K562 (cell line): ENCODE measurements at regions not wholly inside any gene's neighbourhood (a gene's known extent, or its start where the extent isn't known, plus 50 kb on each side); places are given as distances from the start of the nearest gene placed in this dataset.

ENCODE experiments used
- ATAC-seq: fragments of 200-7000 bp; cut with Tn5 transposase; 3 replicates; pipeline ENCODE4 v1.9.1; 2020; ENCODE audit warnings: moderate library complexity
- BruUV-seq: library from RNA; stranded (reverse); fragments of 400-500 nt; replicated peaks from 2 replicates; lab custom pipeline; 2021; lab: Mats Ljungman, UMichigan
- CTCF ChIA-PET: fragments of 300-600 bp; formaldehyde crosslinking; extraction: SDS; loops from one replicate; lab custom pipeline; 2021; ENCODE audit warnings: low intra/inter-chr PET ratio; lab: Yijun Ruan, JAX
- POLR2A ChIA-PET: fragments of 300-600, 350-650 bp; sonication (Branson Sonifier 250); formaldehyde crosslinking; extraction: SDS; loops from one replicate; lab custom pipeline; 2021; ENCODE audit warnings: antibody characterized with exemption, inconsistent platforms; lab: Yijun Ruan, JAX
- DNase-seq, 4 experiments: peaks; one replicate each; pipeline versions ENCODE4 v3.0.0 to v3.0.0-alpha.2; 2011 to 2018; ENCODE audit warnings: low spot score in 3 of 4, mixed read lengths in 3 of 4; ENCODE audit errors: extremely low read depth in 1 of 4
- FAIRE-seq: peaks from 2 replicates; lab custom pipeline; 2011; peaks lifted over from hg19 to GRCh38; lab: Jason Lieb, UNC
- H2AFZ ChIP-seq: 2 replicates; pipeline ENCODE4 v1.6.0; 2011; ENCODE audit warnings: low read depth, low read length, control low read depth, inconsistent platforms
- H3K27ac ChIP-seq: fragments of 200-600 bp; 3 replicates; pipeline ENCODE4 v1.8.0; 2011; ENCODE audit warnings: low read depth, mild to moderate bottlenecking, control low read depth, inconsistent platforms, low read length, moderate library complexity, mixed read lengths; ENCODE audit errors: extremely low read depth
- H3K27me3 ChIP-seq, 2 experiments: fragments of 300-600 bp in 1 of 2; 2 replicates in 1 of 2; 3 replicates in 1 of 2; pipeline versions ENCODE4 v1.6.0 to v1.8.0; 2011; ENCODE audit warnings: inconsistent platforms in 2 of 2, low read length in 2 of 2, mild to moderate bottlenecking in 1 of 2, mixed read lengths in 1 of 2, moderate library complexity in 1 of 2; ENCODE audit not compliant: control insufficient read depth in 2 of 2, insufficient read depth in 2 of 2
- H3K36me3 ChIP-seq: fragments of 300-600 bp; 3 replicates; pipeline ENCODE4 v1.8.0; 2011; ENCODE audit warnings: mild to moderate bottlenecking, low read length, inconsistent platforms; ENCODE audit not compliant: control insufficient read depth, insufficient read depth
- H3K4me1 ChIP-seq, 2 experiments: fragments of 200-600 bp in 1 of 2; replicated peaks in 1 of 2; 2 replicates in 1 of 2; 3 replicates in 1 of 2; pipeline versions ENCODE4 v1.5.1 to v1.8.0; 2011; ENCODE audit warnings: inconsistent platforms in 2 of 2, low read length in 2 of 2, mild to moderate bottlenecking in 1 of 2, mixed read lengths in 1 of 2, moderate library complexity in 1 of 2; ENCODE audit not compliant: control insufficient read depth in 2 of 2, insufficient read depth in 2 of 2
- H3K4me2 ChIP-seq: 2 replicates; pipeline ENCODE4 v1.6.1; 2011; ENCODE audit warnings: low read length, control low read depth, inconsistent platforms, mixed read lengths; ENCODE audit not compliant: insufficient read depth
- H3K4me3 ChIP-seq: fragments of 200-600 bp; sonication (generic), shearing (Covaris generic); 2 replicates; pipeline ENCODE4 v1.5.1; 2016; ENCODE audit warnings: control low read depth, inconsistent platforms
- H3K79me2 ChIP-seq: fragments of 200-600 bp; 3 replicates; pipeline ENCODE4 v1.8.0; 2011; ENCODE audit warnings: low read length, inconsistent platforms; ENCODE audit not compliant: control insufficient read depth, insufficient read depth
- H3K9ac ChIP-seq, 2 experiments: 2 replicates each; pipeline versions ENCODE4 v1.6.0 to v1.6.1; 2011; ENCODE audit warnings: low read depth in 2 of 2, low read length in 2 of 2, control low read depth in 1 of 2, inconsistent platforms in 1 of 2, mild to moderate bottlenecking in 1 of 2, mixed read lengths in 1 of 2; ENCODE audit not compliant: insufficient read depth in 1 of 2
- H3K9me1 ChIP-seq: one replicate; pipeline ENCODE4 v1.6.0; 2011; ENCODE audit warnings: inconsistent platforms, mild to moderate bottlenecking, low read length, moderate library complexity; ENCODE audit not compliant: control insufficient read depth, insufficient read depth
- H3K9me3 ChIP-seq: replicated peaks from 2 replicates; pipeline ENCODE4 v1.5.1; 2011; ENCODE audit warnings: low read depth, low read length, inconsistent platforms; ENCODE audit not compliant: control insufficient read depth, insufficient read depth
- H4K20me1 ChIP-seq: replicated peaks from 2 replicates; pipeline ENCODE4 v1.6.1; 2011; ENCODE audit warnings: low read length, inconsistent platforms, mixed read lengths; ENCODE audit not compliant: control insufficient read depth, insufficient read depth
- CEBPG ChIP-seq, 3 experiments: fragments of 200-800 bp in 1 of 3; sonication (Bioruptor generic) in 1 of 3; sonication (generic) in 1 of 3; formaldehyde crosslinking in 1 of 3; IDR thresholded peaks in 2 of 3; conservative IDR thresholded peaks in 1 of 3; 2 replicates each; pipeline versions ENCODE4 v1.6.1 to v1.8.0; 2016 to 2022; ENCODE audit warnings: missing compliant biosample characterization in 2 of 3, missing genetic modification characterization in 2 of 3, mild to moderate bottlenecking in 1 of 3, missing genetic modification reagents in 1 of 3
- DEAF1 ChIP-seq: fragments of 450-650 bp; formaldehyde crosslinking; IDR thresholded peaks from 2 replicates; pipeline ENCODE4 v1.4.0; 2020; ENCODE audit warnings: mild to moderate bottlenecking, moderate library complexity
- ZBTB49 ChIP-seq: sonication (generic); formaldehyde crosslinking; IDR thresholded peaks from 2 replicates; pipeline ENCODE4 v1.8.0; 2022; ENCODE audit warnings: missing genetic modification reagents, mild to moderate bottlenecking, borderline replicate concordance
- WGBS: fragments of 100-300 bp; shearing (Covaris generic); methylation state at CpG from one replicate; pipeline ENCODE4 v1.1.6; 2016; ENCODE audit warnings: low coverage, mixed read lengths; ENCODE audit not compliant: insufficient coverage; ENCODE audit errors: missing lambda C conversion rate; 5-methylcytosine and 5-hydroxymethylcytosine counted together
- in situ Hi-C: fragments of 300-500 bp; cut with MboI; formaldehyde crosslinking; loops from 4 replicates; pipeline ENCODE4 v1.15.0; 2018; ENCODE audit warnings: inconsistent platforms, mixed read lengths
- intact Hi-C: fragments of 100-400 bp; cut with micrococcal nuclease; formaldehyde crosslinking; loops from 2 replicates; pipeline ENCODE4 v1.14.2; 2022
- TF ChIP-seq, protein P1 (sequence below), 2 experiments: fragments of 450-650 bp; IDR thresholded peaks; 2 replicates each; pipeline ENCODE4 v1.6.1; 2016

GRCh38 chr5:96222129-96222528 lies 210.9 kb downstream of the PCSK1 start (continued):
- TF ChIP-seq ZBTB49 (CRISPR knock-in tag), result no peak
- TF ChIP-seq, protein P1, sequence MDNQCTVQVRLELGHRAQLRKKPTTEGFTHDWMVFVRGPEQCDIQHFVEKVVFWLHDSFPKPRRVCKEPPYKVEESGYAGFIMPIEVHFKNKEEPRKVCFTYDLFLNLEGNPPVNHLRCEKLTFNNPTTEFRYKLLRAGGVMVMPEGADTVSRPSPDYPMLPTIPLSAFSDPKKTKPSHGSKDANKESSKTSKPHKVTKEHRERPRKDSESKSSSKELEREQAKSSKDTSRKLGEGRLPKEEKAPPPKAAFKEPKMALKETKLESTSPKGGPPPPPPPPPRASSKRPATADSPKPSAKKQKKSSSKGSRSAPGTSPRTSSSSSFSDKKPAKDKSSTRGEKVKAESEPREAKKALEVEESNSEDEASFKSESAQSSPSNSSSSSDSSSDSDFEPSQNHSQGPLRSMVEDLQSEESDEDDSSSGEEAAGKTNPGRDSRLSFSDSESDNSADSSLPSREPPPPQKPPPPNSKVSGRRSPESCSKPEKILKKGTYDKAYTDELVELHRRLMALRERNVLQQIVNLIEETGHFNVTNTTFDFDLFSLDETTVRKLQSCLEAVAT (IDR thresholded peaks at IDR 0.05), result no peak

- Histone ChIP-seq H3K27ac (no peak overlapping the region), H3K36me3 (no peaks in the 10 kb centered on the region), H4K20me1 (no peaks in the 10 kb centered on the region), H3K79me2 (no peaks in the 10 kb centered on the region), H3K9me3 (no peaks in the 10 kb centered on the region), H3K9me1 (no peaks in the 10 kb centered on the region), H3K4me1 (no peaks in the 10 kb centered on the region), H3K9ac (no peak overlapping the region), H2AFZ (no peak overlapping the region), H3K4me2 (no peak overlapping the region), H3K27me3 (no peaks in the 10 kb centered on the region), H3K4me3 (no peak overlapping the region)
- no TSS peak for BruUV-seq
- in situ Hi-C loops, result no loop called here
- DNase-seq (no peak), FAIRE-seq (no peak), ATAC-seq (no peak)
- CTCF ChIA-PET, result no interaction called here
- TF ChIP-seq CEBPG (CRISPR knock-in tag; IDR thresholded peaks at IDR 0.05) (no peak), CEBPG (tag; conservative IDR thresholded peaks at IDR 0.05 in 1 of 2, IDR thresholded peaks at IDR 0.05 in 1 of 2) (0 out of 4 replicates have a peak, but pooled peaks of 1 of the 2 experiments have one; percentile 23), DEAF1 (CRISPR knock-in tag) (no peak)
- 0% methylated on average over 4 of the region's 4 CpGs for WGBS
- POLR2A ChIA-PET, result interaction anchor here (0.9 kb wide), 1 partner anchor 14 kb away, joined by 3 read pairs; no protein-coding TSS in a partner anchor
- intact Hi-C loops, result no loop called here
Measured at GRCh38 chr5:96220610-96221390, 212.2 kb downstream of the PCSK1 start.
